Small intestine (tissue), 7 donors: ENCODE measurements at regions not wholly inside any gene's neighbourhood (a gene's known extent, or its start where the extent isn't known, plus 50 kb on each side); places are given as distances from the start of the nearest gene placed in this dataset.
"Not testable (repeated sequence)": the region's sequence is repeated elsewhere in the genome, so short reads cannot be mapped to it uniquely, and the experiment has no call there.

Source experiments
- DNase-seq, 2 donors: peaks; one replicate each; pipeline versions ENCODE4 v3.0.0 to v3.0.0-alpha.2; 2013
- FAIRE-seq: peaks from 2 replicates; lab custom pipeline; 2012; peaks lifted over from hg19 to GRCh38; lab: Jason Lieb, UNC
- H3K27ac ChIP-seq, 3 donors: one replicate each; pipeline ENCODE4 v1.5.1; 2013; ENCODE audit warnings: low read length in 2 of 3, mild to moderate bottlenecking in 2 of 3, control low read depth in 1 of 3, inconsistent platforms in 1 of 3, low read depth in 1 of 3, moderate library complexity in 1 of 3
- H3K27me3 ChIP-seq, 3 donors: one replicate each; pipeline ENCODE4 v1.6.1; 2013; ENCODE audit warnings: low read length in 3 of 3, inconsistent platforms in 1 of 3; ENCODE audit not compliant: control insufficient read depth in 3 of 3, insufficient read depth in 3 of 3
- H3K36me3 ChIP-seq, 3 donors: one replicate each; pipeline ENCODE4 v1.6.1; 2013; ENCODE audit warnings: low read length in 3 of 3, inconsistent platforms in 1 of 3, low read depth in 1 of 3, mild to moderate bottlenecking in 1 of 3, moderate library complexity in 1 of 3; ENCODE audit not compliant: control insufficient read depth in 3 of 3, insufficient read depth in 2 of 3
- H3K4me1 ChIP-seq, 3 donors: one replicate each; pipeline ENCODE4 v1.6.1; 2013; ENCODE audit warnings: low read length in 2 of 3, inconsistent platforms in 1 of 3, low read depth in 1 of 3, mild to moderate bottlenecking in 1 of 3, moderate library complexity in 1 of 3; ENCODE audit not compliant: control insufficient read depth in 3 of 3, insufficient read depth in 2 of 3
- H3K4me3 ChIP-seq, 3 donors: one replicate each; pipeline ENCODE4 v1.5.1; 2013; ENCODE audit warnings: low read length in 3 of 3, control low read depth in 1 of 3, inconsistent platforms in 1 of 3, low read depth in 1 of 3, mild to moderate bottlenecking in 1 of 3, moderate library complexity in 1 of 3
- H3K9me3 ChIP-seq, 2 donors: one replicate each; pipeline ENCODE4 v1.6.1; 2013; ENCODE audit warnings: low read depth in 1 of 2, low read length in 1 of 2; ENCODE audit not compliant: control insufficient read depth in 2 of 2, insufficient read depth in 1 of 2
- WGBS, 3 donors: extraction: QIAGEN DNeasy Blood & Tissue Kit; methylation state at CpG; one replicate each; pipeline ENCODE4 v1.1.7; 2013; 5-methylcytosine and 5-hydroxymethylcytosine counted together
- donor health status: healthy with polysubstance abuse.
- donor health status: control.
- donor health status: control.
- donor health status: Bipolar disorder and iron deficiency.
- donor health status: healthy.

DNA sequence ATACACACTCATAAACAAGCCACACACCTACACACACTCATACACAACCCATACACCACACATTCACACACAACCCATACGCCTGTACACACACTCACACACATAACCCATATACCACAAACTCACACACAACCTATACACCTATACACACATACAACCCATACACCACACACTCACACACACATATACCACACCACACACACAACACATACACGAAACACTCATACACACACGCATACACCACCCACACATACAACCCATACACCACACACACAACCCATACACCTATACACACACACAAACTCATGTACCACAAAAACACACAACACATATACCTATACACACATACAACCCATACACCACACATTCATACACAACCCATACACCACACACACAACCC is 164.3 kb downstream of the TMEM121 start:
- Histone ChIP-seq H3K36me3 (no peaks in the 10 kb centered on the region), H3K4me1 (no peaks in the 10 kb centered on the region), H3K27ac (no peak overlapping the region), H3K9me3 (no peaks in the 10 kb centered on the region), H3K4me3 (no peak overlapping the region), H3K27me3 (no peaks in the 10 kb centered on the region)
- DNase-seq (no peak), FAIRE-seq (no peak)
- WGBS, 3 donors, result 92 to 95% (median 92%) methylated on average over 3 of the region's 3 CpGs

GRCh38 chr14:105691321-105692109 is 165.1 kb downstream of the TMEM121 start:
- FAIRE-seq, H3K27ac ChIP-seq, H3K9me3 ChIP-seq, H3K4me1 ChIP-seq, H3K4me3 ChIP-seq, DNase-seq, H3K27me3 ChIP-seq, H3K36me3 ChIP-seq: not testable (repeated sequence)
- 83 to 86% (median 85%) methylated on average over 22 to 25 of the region's 25 CpGs for WGBS, 3 donors

GRCh38 chr14:105692110-105692685 is 165.8 kb downstream of the TMEM121 start:
- not testable (repeated sequence) for H3K27me3 ChIP-seq, H3K9me3 ChIP-seq, H3K4me3 ChIP-seq, H3K27ac ChIP-seq, DNase-seq, H3K4me1 ChIP-seq, H3K36me3 ChIP-seq, FAIRE-seq
- 77% methylated on average over 9 of the region's 19 CpGs; no CpG with 5 or more reads in 2 of the 3 donors for WGBS, 3 donors

DNA sequence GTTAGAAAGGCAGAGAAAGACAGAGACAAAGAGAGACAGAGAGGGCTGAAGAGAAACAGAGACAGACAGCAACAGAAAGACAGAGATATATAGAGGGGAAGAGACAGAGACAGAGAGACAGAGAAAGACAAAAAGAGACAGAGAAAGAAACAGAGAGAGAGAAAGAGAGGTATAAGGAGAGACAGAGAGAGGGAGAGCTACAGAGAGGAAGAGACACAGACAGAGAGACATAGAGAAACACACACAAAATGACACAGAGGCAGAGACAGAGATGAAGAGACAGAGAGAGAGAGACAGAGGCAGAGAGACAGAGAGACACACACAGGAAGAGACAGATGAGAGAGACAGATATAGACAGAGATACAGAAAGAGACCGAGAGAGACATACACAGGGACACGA is 168.6 kb downstream of the TMEM121 start:
- Histone ChIP-seq H3K9me3 (peaks cover 0 to 2% of the 10 kb centered on the region in 2 donors), H3K4me1 (no peaks in the 10 kb centered on the region), H3K36me3 (no peaks in the 10 kb centered on the region), H3K27ac (peak overlapping the region in 1 of 3 donors; percentile 31), H3K4me3 (no peak overlapping the region), H3K27me3 (no peaks in the 10 kb centered on the region)
- FAIRE-seq (no peak), DNase-seq (no peak)
- WGBS, 3 donors, result 74 to 91% (median 84%) methylated on average over 2 of the region's 2 CpGs

- not testable (repeated sequence) for H3K27ac ChIP-seq, H3K4me3 ChIP-seq, H3K27me3 ChIP-seq, H3K9me3 ChIP-seq, H3K4me1 ChIP-seq, FAIRE-seq, H3K36me3 ChIP-seq, DNase-seq
- 58% methylated on average over 3 of the region's 11 CpGs; no CpG with 5 or more reads in 2 of the 3 donors for WGBS, 3 donors
Measured at GRCh38 chr14:105696388-105696787, 170.0 kb downstream of the TMEM121 start.

DNA sequence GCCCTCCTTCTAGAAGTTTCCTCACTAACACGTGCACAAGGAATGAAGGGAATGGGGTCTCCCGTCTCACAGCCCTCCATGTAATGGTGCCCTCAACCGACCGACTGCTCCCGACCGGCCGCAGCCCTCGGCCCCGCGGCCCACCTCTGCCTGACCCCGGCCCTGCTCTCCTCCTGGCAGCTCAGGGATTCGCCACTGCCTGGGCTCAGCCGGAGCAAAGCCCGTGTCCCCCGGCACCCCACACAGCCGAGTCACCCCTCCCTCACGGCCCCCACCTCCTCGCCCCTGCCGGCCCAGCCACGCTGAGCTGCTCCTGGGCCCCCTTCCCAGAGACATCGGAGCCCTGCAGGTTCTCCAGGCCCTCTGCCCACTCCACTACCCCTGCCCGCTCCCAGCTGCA is 171.0 kb downstream of the TMEM121 start:
- H3K4me1 ChIP-seq, H3K27ac ChIP-seq, H3K36me3 ChIP-seq, H3K4me3 ChIP-seq, H3K27me3 ChIP-seq, H3K9me3 ChIP-seq, FAIRE-seq, DNase-seq: not testable (repeated sequence)
- 81 to 91% (median 88%) methylated on average over 18 to 22 of the region's 22 CpGs for WGBS, 3 donors

- WGBS, 3 donors, result 66 to 91% (median 77%) methylated on average over 5 of the region's 5 CpGs
- H3K4me3 ChIP-seq, H3K27me3 ChIP-seq, DNase-seq, FAIRE-seq, H3K4me1 ChIP-seq, H3K36me3 ChIP-seq: not testable (repeated sequence)
- H3K27ac ChIP-seq, result peak overlapping the region in 1 of 3 donors; percentile 58
- H3K9me3 ChIP-seq, result peaks cover 0 to 11% of the 10 kb centered on the region in 2 donors
Measured at GRCh38 chr14:105697955-105698354, 171.6 kb downstream of the TMEM121 start.

GRCh38 chr14:105698940-105699556 is 172.7 kb downstream of the TMEM121 start:
- H3K9me3 ChIP-seq, result peaks cover 0 to 11% of the 10 kb centered on the region in 2 donors
- not testable (repeated sequence) for H3K27me3 ChIP-seq, H3K4me1 ChIP-seq, FAIRE-seq, H3K4me3 ChIP-seq, DNase-seq, H3K27ac ChIP-seq, H3K36me3 ChIP-seq
- 69 to 85% (median 72%) methylated on average over 11 to 17 of the region's 27 CpGs for WGBS, 3 donors
